ENCODE measurements at regions not wholly inside any gene's neighbourhood (a gene's known extent, or its start where the extent isn't known, plus 50 kb on each side); places are given as distances from the start of the nearest gene placed in this dataset.
A peak's percentile ranks its signal among the peaks of the same experiment; 100 is the strongest.
"Not testable (repeated sequence)": the region's sequence is repeated elsewhere in the genome, so short reads cannot be mapped to it uniquely, and the experiment has no call there.

DNA sequence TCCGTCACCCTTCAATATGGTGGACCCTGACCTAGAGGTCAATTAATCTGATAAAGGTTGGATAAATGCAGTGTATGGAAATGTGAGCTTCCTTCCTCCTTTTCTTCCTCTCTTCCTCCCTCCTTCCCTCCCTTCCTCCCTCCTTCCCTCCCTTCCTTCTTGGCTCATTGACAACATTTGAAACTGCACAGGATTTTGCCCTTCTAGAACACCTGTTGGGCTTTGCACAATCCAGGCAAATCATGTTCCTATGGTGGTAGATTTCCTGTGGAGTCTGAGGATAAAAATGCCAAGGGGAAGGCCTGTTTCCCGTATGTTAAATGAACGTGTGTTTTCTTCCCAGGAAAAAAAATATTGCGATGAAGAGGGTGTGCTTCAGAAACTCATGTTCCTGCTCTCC, 642.8 kb downstream of the EPM2A start:
- DNase-seq = no peak

DNA sequence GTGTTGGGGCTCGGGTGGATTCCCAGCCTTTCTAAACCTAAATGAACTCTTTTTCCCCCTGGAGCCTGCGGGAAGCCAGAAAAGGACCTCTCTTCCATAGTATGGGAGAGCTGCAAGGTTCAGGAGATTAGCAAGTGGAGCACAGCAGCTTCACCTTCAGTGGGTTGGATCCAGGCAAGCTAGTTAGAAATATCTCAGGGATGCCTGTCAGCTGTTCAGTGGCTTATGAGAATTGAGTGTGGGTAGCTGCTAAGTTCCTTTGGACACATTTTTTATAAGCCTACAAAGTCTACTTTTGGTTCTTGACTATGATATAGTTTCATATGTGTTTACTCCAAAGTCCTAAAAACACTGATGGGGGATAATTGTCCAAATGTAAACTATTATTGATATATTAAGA, 642.1 kb downstream of the EPM2A start:
- DNase-seq = no peak

DNA sequence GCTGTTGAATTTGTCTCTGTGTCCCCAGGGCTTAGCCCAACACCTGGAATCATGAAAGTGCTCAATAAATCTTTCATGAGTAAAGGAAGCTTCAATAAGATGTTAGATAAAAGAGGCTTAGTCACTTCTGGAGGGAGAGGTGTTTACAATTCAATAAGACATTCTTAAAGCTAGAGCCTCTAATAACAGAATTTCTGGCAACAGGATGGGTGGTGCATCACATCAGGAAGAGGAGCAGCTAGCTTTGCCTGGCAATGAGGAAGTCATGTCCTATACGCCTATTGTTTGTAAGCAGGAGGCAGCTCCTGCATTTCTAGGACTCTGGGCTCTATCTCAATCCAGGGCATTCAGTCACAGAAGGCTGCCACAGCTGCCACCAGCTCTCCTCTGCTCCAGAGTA, 638.5 kb downstream of the EPM2A start:
- no peak for DNase-seq

DNA sequence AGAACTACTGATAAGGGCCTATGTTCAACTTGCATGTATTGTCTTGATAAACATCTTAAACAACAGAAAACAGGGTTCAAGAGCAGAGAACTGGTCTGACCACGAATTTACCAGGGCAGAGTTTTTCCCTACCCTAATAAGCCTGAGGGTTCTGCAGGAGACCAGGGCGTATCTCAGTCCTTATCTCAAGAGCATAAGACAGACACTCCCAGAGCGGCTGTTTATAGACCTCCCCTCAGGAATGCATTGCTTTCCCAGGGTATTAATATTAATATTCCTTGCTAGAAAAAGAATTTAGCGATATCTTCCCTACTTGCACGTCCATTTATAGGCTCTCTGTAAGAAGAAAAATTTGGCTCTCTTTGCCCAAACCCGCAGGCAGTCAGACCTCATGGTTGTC, 637.2 kb downstream of the EPM2A start:
- DNase-seq = not testable (repeated sequence)

DNA sequence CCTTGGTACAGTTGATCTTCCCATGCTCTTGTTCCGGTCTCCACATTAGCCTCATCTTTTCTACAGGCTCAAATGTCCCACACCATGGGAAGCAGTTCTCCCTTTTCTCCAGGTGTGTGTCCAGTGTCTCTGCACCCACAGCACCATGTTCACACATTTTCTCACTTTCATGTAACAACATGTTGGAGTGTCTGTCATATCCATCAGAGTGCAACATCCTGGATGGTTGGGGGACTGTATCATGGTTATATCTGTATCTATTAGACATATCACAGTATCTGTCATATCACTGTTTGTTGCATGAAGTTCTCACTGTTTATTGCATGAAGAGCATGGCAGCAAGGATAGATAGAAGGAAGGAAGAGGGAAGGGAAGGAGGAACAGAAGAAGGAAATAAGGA, 635.6 kb downstream of the EPM2A start:
- no peak for DNase-seq

DNA sequence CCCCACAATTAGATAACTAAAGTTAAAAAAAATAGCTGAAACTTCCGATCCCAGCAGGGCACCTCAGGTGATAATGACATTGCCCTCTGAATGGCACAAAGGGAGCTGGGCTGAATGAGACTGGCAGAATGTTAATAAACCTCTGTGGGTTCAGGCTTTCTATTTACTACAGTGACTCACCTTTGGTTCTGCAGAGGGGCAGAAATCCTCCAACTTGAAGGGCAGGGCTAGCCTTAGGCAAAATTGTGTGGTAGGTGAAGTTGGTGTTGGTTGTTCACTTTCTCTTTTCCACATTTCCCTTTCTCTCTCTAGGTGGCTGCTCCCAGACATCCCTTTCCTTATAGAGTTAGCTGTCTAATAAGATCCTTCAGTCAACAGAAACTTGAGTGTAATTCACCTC, 625.2 kb downstream of the EPM2A start:
- DNase-seq = peak; percentile 77

DNA sequence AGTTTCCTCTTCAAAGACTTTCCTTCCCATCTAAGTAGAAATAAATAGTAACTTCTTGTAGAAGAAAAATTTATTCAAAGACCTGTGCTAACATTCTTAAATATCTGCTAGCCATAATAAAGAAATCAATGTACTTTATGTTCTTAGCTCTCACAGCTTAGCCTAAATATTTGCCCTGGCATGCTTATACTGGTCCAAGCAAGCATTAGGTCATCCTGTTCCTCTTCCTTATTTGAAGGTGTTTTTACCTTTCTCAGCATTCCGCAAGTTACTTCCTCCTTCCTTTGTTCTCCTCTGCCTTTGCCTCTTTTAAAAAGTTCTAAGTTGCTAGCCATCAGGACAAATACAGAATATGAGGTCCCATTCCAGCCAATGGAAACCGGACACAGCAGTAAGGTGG, 623.9 kb downstream of the EPM2A start:
- not testable (repeated sequence) for DNase-seq

DNA sequence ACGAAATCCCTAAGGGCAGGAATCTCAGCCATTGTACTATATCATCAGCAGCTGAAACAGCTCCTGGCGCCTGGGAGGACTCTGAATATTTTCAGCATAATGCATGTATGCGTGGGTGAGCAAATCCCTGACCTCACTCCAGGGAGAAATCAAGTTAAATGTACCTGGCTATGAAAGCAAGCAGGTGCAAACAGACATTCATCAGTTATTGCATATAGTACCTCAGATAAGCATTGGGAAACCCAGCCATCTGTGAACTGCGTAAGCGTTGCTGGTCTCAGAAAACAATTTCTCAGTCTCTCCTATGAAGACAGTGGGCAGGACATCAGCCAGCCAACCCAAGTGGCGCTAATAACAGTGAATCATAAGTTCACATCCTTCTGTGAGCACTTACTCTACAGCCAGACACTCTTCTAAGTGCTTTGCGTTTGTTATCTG, 622.6 kb downstream of the EPM2A start:
- DNase-seq = peak; percentile 86

DNA sequence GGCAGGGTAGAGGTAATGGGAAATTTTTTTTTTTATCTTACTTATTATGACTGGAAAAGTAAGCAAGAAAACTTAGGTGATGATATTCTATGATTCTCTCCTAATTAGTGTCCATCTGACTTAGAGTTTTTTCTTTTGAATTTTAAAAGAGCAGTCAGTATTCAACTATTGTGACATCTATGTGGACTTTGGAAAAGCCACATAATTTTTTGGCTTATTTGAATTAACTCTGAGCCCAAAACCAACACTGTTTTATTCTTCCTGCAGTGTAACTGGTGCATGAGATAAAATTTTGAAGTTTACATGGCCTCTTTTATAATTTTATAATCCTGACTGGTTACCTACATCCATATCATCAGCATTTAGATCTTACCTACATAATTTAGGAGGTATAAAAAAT, 619.7 kb downstream of the EPM2A start:
- no peak for DNase-seq

DNA sequence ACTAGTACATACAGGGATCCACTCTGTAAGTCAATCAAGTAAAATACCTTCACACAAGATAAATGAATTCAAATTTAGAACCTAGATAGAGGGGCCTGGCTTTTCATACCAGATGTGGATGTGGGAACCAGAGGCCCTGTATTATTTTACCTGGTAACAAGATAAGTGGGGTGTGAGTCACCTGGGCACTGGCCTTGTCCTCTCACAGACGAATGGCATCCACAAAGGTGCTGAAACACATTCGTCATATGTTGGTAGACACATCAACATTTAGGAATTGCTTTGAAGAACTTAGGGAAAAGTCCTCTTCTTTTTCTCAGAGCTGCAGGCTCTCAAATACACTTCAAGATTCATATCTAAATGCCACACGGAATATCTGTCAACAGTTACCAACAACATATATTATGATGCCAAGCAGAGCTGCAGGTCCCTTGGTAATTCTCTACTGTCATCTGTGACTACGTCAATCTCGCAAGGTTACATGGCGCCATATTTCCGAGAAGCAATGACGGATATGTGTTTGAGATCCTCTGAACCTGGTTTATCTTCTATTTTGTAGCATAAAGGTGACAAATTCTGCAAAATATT, 618.6 kb downstream of the EPM2A start:
- DNase-seq = peak; percentile 83

DNA sequence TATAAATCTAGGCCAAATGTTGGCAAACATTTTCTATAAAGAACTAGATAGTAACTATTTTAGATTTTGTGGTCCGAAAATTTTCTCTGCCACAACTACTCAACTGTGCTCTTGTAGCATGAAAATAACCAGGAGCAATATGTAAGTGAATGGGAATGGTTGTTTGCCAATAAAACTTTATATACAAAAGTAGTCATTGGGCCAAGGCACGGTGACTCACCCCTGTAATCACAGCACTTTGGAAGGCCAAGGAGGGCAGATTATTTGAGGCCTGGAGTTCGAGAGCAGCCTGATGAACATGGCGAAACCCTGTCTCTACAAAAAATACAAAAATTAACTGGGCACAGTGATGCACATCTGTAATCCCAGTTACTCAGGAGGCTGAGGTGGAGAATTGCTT, 617.1 kb downstream of the EPM2A start:
- DNase-seq = no peak

DNA sequence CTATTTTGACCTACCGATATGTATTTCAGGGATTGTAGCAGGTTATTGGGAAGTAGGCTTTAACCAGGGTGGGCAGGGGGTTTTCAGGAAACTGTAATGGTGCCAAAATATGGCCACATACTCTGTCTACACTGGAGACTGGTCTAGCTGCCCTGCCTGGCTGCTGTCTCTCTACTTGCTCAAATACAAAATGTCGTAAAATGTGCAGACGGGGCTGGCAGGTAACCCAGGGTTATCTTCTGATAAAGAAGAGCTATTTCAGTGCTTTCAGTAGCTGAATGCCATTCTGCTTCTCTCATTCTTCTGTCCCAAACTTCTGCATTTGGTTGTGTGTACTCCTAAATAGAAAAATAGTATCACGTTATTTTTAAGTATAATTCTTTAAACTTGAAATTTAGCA, 616.2 kb downstream of the EPM2A start:
- DNase-seq = peak; percentile 61

DNA sequence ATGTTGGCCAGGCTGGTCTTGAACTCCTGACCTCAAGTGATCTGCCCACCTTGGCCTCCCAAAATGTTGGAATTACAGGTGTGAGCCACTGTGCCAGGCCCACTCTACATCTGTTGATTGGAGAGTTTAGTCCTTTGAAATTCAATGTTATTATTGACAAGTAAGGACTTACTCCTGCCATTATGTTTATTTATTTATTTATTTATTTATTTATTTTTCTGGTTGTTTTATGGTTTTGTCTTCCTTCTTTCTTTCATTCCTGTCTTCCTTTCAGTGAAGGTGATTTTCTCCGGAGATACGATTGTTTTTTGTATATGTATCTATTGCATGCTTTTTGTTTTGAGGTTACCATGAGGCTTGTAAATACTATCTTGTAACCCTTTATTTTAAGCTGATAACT, 602.6 kb downstream of the EPM2A start:
- no peak for DNase-seq

DNA sequence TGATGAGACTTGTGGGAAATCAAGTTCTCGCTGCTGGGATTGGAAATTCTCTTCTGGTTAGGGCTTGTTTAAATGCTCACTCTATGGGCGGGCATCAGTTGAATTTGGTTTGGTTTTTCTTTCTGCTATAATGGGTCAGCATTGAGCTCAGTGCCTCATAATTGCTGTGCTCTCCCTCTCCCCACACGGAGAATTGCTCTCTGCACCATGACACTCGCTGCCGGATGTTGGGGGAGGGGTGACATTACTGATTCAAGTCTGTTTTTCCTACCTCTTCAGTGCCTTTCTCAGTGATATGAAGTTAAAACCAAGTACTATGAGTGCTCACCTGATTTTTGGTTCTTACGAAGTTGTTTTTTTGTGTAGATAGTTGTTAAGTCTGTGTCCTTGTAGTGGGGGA, 599.6 kb downstream of the EPM2A start:
- no peak for DNase-seq

DNA sequence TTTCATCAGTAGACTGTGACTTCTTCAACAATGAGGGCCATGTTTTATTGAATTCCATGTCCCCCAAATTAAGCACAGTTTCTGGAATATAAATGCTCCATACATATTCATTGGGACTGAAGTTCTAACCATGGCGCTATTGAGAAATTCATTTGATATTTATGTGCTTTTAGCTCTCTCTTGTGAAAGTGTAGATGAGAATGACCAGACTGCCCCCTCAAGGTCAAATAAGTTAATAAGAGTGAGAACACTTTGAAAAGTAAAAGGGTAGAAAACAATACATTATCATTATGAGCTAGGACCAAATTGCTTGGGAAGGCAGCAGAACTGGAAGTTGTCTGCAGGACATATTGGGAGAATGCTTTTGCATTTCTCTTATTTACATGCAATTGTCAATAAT, 597.9 kb downstream of the EPM2A start:
- DNase-seq = no peak

DNA sequence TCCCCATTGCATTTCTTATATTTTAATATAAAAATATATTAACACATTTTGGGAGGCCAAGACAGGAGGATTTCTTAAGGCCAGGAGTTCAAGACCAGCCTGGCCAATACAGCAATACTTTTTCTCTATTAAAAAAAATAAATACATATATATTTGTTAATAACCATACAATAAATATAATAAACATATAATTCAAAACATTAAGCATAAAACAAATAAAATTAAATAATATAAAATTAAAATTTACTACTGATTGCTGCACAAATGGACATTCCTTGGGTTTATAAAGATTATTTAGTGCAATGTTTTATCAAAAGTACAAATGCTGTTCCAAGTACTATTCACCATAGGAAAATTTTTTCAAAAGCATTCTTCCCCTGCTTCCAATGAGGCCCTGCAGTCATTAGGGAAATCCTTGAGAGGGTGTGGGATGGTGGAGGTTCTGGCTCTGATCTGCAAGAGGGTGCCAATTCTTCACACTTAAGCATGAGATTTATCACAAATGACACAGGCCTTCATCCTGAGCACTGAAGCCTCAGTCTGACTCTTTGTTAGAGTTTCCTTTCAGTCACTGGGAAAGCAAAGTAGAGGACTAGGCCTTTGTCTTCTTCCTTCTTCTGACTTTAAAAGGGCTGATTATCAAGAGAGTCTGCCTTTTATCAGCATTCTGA, 596.7 kb downstream of the EPM2A start:
- no peak for DNase-seq

DNA sequence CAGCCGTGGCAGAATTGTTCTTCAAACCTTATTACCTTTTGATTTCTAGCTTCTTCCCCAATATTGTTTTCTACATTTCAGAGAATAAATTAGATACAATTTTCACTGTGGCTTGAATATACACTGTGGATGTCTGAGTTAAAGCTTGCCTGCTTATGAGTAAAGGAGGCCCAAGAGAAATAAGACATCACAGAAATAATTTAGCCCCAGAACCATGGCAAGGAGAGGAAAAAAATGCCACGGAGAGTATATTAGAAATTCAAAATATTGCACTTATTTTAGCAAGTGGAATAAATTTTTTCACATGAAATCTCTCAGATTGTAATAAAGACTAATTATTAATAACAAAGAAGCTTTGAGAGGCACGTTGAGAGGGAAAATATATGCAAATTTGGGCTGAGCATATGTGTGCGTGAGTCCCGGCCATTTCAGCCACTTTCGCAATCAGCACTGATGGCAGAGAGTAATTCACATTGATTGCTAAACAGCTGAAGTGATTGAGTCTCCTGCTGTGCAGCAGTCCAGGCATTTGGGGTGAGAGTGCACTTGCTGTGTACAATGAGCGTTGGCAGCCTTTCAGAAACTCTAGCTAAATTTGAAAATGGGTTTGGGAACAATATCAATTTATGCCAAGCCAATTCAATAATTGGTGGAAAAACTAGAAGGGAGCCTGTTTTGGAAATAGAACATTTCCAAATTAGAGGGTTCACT, 596.0 kb downstream of the EPM2A start:
- DNase-seq = no peak

DNA sequence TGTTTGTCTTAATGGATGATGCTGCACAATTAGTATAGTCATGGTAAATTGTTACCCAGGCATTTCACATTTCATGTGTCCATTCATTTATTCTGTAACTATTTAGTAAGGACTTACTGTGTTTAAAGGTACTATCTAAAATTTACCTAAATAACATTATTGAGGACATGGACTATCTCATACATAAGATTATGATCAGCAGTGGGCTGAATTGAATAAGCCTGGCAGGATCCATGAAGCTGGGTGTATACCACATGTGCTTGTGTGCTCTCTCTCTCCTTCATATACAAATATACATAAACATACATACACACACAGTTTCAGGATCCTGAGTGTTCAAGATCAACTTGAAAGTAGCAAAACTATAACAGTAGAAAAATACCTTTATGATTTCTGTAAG, 595.4 kb downstream of the EPM2A start:
- DNase-seq = no peak

DNA sequence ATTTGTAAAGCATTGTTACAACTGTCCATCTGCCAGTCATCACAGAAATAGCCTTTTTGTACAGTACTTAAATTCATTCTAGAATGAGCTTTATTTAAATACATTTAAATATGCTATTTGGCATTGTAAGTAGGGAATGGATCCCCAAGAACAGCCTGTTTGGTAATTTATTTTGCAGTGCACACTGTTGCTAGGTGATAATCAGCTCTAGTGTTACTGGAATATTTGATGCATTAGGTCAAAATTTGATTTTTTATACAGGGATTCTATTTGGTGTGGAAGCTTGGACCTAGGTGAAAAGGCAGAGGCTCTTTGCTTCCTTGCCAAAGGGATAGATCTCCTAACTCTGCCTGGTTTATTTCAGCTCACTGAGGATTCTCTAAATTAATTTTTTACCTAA, 593.7 kb downstream of the EPM2A start:
- DNase-seq = no peak

DNA sequence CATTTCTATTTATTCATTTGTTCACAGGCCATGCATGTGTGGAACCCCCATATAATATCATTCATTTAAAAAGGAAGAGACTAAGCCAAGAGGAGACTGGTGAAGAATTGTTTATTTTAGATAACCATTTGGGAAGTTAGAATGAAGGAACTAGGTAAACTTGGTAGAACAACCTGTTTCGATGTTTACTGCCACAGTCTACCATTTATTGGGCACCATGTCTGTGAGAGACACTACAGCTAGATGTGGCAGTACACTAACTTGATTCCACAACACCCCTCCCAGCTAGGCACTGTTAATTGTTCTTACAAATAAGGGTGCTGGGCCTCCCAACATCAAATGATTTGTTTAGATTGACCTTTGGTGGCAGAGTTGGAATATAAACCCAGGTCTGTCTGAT, 592.4 kb downstream of the EPM2A start:
- no peak for DNase-seq

DNA sequence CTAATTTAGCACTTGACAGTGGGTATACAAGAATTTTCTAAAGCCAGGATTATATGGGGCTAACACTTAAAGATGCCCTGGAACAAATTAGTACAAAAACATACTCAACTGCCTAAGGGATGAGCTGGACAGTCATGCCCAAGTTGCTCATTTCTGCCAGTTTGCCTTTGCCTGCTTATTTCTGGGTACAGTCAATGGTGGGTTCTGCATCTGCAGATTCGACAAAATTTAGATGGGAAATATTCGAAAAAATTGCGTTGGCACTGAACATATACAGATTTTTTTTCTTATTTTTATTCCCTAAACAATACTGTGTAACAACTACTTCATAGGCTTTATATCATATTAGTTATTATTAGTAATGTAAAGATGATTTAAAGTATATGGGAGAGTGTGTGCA, 591.9 kb downstream of the EPM2A start:
- no peak for DNase-seq

DNA sequence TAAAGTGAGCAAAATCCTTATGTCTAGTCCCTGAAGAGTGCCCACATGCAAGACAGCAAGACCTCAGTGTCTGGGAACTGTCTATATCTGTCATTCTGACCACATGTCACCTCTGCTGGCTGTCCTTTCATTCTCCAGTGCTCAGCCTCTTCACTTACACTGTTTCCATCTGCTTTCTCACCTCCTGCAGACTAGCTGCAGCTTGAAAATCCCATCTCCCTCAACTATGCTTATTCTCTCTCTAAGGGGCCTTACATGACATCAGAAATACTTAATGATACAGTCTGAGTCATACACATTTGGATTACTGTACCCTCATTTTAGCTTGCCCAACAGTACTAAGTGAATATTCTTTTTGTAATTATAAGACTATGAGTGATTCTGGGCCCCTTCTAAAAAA, 587.8 kb downstream of the EPM2A start:
- no peak for DNase-seq

DNA sequence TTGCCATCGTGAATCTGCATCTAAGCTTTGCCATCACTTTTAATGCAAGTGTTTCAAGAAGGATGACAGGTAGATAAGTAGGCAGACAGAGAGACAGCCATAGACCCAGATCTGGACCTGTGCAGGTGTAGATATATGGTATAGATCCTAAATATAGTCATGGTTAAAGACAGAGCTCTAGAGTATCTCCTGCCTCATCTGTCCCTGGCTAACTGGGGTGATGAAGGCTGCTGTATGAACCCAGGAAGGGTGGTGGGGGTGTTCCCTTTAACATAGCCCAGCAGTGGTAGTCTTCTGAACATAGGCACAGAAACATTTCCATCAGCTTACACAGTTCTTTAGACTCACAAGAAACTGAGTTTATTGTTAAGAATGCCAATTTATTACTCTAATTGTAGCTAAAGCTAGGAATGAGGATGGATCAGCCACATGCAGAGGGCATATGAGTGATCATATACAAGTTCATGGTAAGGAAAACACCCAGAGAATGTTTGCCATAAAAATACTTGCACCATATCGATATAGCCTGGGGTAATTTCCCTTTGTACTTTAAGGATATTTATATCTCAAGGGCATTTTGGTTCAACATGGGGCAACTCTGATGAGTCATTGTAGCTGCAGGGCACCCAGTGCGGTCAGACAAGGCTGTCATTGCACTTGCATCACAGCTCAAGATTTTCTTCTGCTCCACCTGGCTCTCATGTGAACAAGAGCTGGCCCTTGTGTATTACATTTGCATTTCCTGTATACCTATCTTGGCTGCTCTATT, 587.2 kb downstream of the EPM2A start:
- peak; percentile 86 for DNase-seq

DNA sequence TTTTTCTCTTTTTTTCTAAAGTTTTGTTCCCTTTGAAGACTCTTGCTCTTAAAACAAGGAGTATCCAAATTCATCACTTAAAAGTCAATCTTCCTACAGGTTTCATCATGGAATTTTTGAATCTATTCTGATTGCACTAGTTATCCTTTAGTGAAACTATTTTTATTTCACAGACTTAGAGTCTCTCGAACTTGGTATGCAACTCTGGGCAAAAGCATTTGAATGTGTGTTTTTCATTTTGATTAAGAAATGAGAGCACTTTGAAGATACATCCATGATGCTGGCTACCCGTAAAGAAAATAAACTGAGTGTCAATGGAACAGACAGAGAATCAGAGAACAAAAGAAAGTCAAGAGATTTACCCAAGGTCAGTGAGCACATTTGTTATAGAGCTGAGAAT, 586.5 kb downstream of the EPM2A start:
- no peak for DNase-seq

Data from islet precursor cell (in vitro differentiated cells).